ENCODE measurements at regions not wholly inside any gene's neighbourhood (a gene's known extent, or its start where the extent isn't known, plus 50 kb on each side); places are given as distances from the start of the nearest gene placed in this dataset.

GRCh38 chr7:12765431-12766100, 78.1 kb downstream of the ARL4A start:
- Histone ChIP-seq H3K9me3 (ENCODE audit: low read depth, low read length, poor library complexity, severe bottlenecking) (no peaks in the 10 kb centered on the region), H3K4me1 (ENCODE audit: insufficient read depth, low read length, poor library complexity, severe bottlenecking) (peaks cover 17% of the 10 kb centered on the region), H3K27me3 (replicated peaks; ENCODE audit: insufficient read depth, low read depth, low read length, poor library complexity) (no peaks in the 10 kb centered on the region), H3K27ac (ENCODE audit: low read depth, low read length, poor library complexity, severe bottlenecking) (no peak overlapping the region), H3K36me3 (ENCODE audit: insufficient read depth, low read length, poor library complexity, severe bottlenecking) (no peaks in the 10 kb centered on the region), H3K4me3 (ENCODE audit: low read depth, low read length, poor library complexity, severe bottlenecking) (no peak overlapping the region)
- ChIA-PET POLR2A (ENCODE audit: low non-redundant PET) (no interaction called here), CTCF (no interaction called here)
- intact Hi-C loops (cut with micrococcal nuclease; ENCODE audit: unreplicated experiment): no loop called here
- TF ChIP-seq CTCF (conservative IDR thresholded peaks at IDR 0.05; ENCODE audit: low read depth, low read length) (no peak), EZH2 (IDR thresholded peaks at IDR 0.05; ENCODE audit: borderline replicate concordance, low read depth, low read length, poor library complexity, severe bottlenecking) (no peak)
- BruUV-seq (replicated peaks): no TSS peak
- no peak for DNase-seq (ENCODE audit: low spot score)

DNA sequence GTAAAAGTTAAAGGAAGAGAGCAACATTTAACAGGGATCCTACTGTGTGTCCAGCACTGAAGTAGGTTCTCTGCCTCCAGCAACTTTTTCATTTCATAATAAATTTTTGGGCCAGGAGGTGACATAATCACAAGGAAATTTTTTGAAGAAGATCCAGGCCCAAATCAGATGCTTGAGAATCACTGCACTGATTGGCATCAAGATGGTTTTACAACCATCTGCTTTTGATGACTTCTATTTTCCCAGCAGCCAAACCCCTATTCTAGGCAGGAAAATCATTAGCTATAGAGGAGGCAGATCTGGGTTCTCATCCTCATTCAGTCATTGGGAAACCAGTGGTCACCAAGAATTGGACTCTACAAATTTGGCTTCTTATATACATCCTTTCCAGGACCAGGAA, 79.0 kb downstream of the ARL4A start:
- ChIA-PET CTCF (no interaction called here), POLR2A (ENCODE audit: low non-redundant PET) (no interaction called here)
- H3K27ac ChIP-seq (ENCODE audit: low read depth, low read length, poor library complexity, severe bottlenecking): no peak overlapping the region
- DNase-seq (ENCODE audit: low spot score): no peak
- no peaks in the 10 kb centered on the region for H3K9me3 ChIP-seq (ENCODE audit: low read depth, low read length, poor library complexity, severe bottlenecking)
- no TSS peak for BruUV-seq (replicated peaks)
- H3K4me1 ChIP-seq (ENCODE audit: insufficient read depth, low read length, poor library complexity, severe bottlenecking): peaks cover 24% of the 10 kb centered on the region
- no peaks in the 10 kb centered on the region for H3K27me3 ChIP-seq (replicated peaks; ENCODE audit: insufficient read depth, low read depth, low read length, poor library complexity)
- no peaks in the 10 kb centered on the region for H3K36me3 ChIP-seq (ENCODE audit: insufficient read depth, low read length, poor library complexity, severe bottlenecking)
- TF ChIP-seq CTCF (conservative IDR thresholded peaks at IDR 0.05; ENCODE audit: low read depth, low read length) (no peak), EZH2 (IDR thresholded peaks at IDR 0.05; ENCODE audit: borderline replicate concordance, low read depth, low read length, poor library complexity, severe bottlenecking) (no peak)
- intact Hi-C loops (cut with micrococcal nuclease; ENCODE audit: unreplicated experiment): no loop called here
- H3K4me3 ChIP-seq (ENCODE audit: low read depth, low read length, poor library complexity, severe bottlenecking): no peak overlapping the region

DNA sequence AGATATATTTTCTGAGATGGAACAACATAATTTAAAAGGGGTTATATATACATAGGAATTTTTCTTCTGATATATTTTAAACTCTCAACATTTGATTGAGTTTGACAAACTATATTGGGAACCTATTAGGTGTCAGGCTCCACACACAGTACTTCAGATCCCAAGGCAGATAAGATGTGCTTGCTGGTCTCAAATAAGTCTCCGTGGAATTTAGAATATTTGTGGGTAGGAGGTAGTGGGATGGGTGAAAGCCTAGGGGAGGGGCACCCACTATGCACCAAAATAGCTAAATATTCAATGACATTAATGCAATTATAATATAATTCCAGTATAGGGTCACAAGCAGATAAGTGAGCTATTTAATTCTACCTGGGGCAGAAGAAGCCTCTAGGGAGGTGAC, 81.5 kb downstream of the ARL4A start:
- Histone ChIP-seq H3K36me3 (ENCODE audit: insufficient read depth, low read length, poor library complexity, severe bottlenecking) (no peaks in the 10 kb centered on the region), H3K9me3 (ENCODE audit: low read depth, low read length, poor library complexity, severe bottlenecking) (peaks cover 3% of the 10 kb centered on the region), H3K4me3 (ENCODE audit: low read depth, low read length, poor library complexity, severe bottlenecking) (no peak overlapping the region), H3K27me3 (replicated peaks; ENCODE audit: insufficient read depth, low read depth, low read length, poor library complexity) (no peaks in the 10 kb centered on the region), H3K4me1 (ENCODE audit: insufficient read depth, low read length, poor library complexity, severe bottlenecking) (peaks cover 29% of the 10 kb centered on the region), H3K27ac (ENCODE audit: low read depth, low read length, poor library complexity, severe bottlenecking) (no peak overlapping the region)
- ChIA-PET CTCF (no interaction called here), POLR2A (ENCODE audit: low non-redundant PET) (no interaction called here)
- BruUV-seq (replicated peaks): no TSS peak
- no peak for DNase-seq (ENCODE audit: low spot score)
- TF ChIP-seq EZH2 (IDR thresholded peaks at IDR 0.05; ENCODE audit: borderline replicate concordance, low read depth, low read length, poor library complexity, severe bottlenecking) (no peak), CTCF (conservative IDR thresholded peaks at IDR 0.05; ENCODE audit: low read depth, low read length) (no peak)
- intact Hi-C loops (cut with micrococcal nuclease; ENCODE audit: unreplicated experiment): no loop called here
